HAP-1 (cell line): ENCODE measurements at regions not wholly inside any gene's neighbourhood (a gene's known extent, or its start where the extent isn't known, plus 50 kb on each side); places are given as distances from the start of the nearest gene placed in this dataset.
"Not testable (repeated sequence)": the region's sequence is repeated elsewhere in the genome, so short reads cannot be mapped to it uniquely, and the experiment has no call there.

Source experiments
- DNase-seq, 2 experiments: peaks; one replicate each; pipeline ENCODE4 v3.0.0-alpha.2; 2016 to 2020; ENCODE audit warnings: low spot score in 2 of 2
- H3K27me3 ChIP-seq: fragments of 250-450 bp; sonication (Bioruptor Pico); 2 replicates; pipeline ENCODE4 v1.5.1; 2020; ENCODE audit warnings: low read depth, mild to moderate bottlenecking, moderate library complexity
- H3K36me3 ChIP-seq: fragments of 250-450 bp; sonication (Bioruptor Pico); replicated peaks from 2 replicates; pipeline ENCODE4 v1.5.1; 2020; ENCODE audit warnings: mild to moderate bottlenecking
- H3K4me1 ChIP-seq: fragments of 250-450 bp; sonication (Bioruptor Pico); 2 replicates; pipeline ENCODE4 v1.5.1; 2020; ENCODE audit warnings: mild to moderate bottlenecking
- H3K4me3 ChIP-seq: fragments of 250-450 bp; sonication (Bioruptor Pico); 2 replicates; pipeline ENCODE4 v1.5.1; 2020; ENCODE audit warnings: mild to moderate bottlenecking, moderate library complexity
- H3K9me3 ChIP-seq: fragments of 250-450 bp; sonication (Bioruptor Pico); 2 replicates; pipeline ENCODE4 v1.5.1; 2020; ENCODE audit warnings: mild to moderate bottlenecking, moderate library complexity
- in situ Hi-C: fragments of 300-500 bp; cut with MboI; formaldehyde crosslinking; loops from 3 replicates; pipeline ENCODE4 v1.14.3; 2020; ENCODE audit warnings: low sequenced_read_pairs, inconsistent platforms, mixed read lengths

DNA sequence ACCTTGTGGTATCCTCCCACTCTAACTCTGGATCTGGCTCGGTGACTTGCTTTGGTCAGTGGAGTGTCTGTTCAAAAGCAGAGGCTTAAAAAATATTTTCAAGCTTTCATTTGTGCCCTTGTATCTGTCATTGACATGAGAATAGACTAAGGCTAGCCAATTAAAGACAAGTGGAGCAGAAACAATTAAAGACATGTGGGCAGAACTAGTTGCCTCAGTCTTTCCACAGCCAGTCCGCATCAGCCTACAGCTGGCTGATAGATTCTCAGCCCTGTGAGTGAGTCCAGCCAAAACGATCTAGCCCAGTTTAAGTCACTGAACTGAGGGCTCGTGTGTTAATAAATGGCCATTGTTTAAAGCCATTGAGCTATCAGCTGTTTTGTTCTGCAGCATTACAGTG, 185.2 kb upstream of the DGKB start:
- H3K27me3 ChIP-seq, result no peaks in the 10 kb centered on the region
- in situ Hi-C loops, result no loop called here
- H3K9me3 ChIP-seq, result no peaks in the 10 kb centered on the region
- H3K36me3 ChIP-seq, result no peaks in the 10 kb centered on the region
- no peak overlapping the region for H3K4me3 ChIP-seq
- H3K4me1 ChIP-seq, result no peaks in the 10 kb centered on the region
- DNase-seq, result no peak

DNA sequence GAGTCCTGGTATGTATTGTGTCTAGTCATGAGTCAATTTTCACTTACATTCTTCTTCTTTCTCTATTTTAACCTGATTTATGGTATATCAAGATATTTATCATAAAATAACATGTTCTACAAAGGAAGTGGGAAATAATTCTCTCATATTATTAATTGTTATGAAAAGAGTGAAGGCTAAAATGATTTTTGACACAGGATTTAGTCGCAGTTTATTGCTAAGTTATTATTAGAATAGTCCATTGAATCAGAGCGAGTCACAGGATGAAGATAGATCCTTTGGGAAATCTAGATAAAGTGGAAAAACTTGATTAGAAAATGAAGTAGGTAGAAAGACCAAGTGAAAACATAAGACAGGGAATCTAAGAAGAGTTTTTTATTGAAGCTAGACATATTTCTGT, 184.3 kb upstream of the DGKB start:
- Histone ChIP-seq H3K4me3 (no peak overlapping the region), H3K4me1 (no peaks in the 10 kb centered on the region), H3K9me3 (no peaks in the 10 kb centered on the region), H3K36me3 (no peaks in the 10 kb centered on the region), H3K27me3 (no peaks in the 10 kb centered on the region)
- in situ Hi-C loops, result no loop called here
- no peak for DNase-seq

GRCh38 chr7:15086131-15086611, 183.6 kb upstream of the DGKB start:
- no peaks in the 10 kb centered on the region for H3K4me1 ChIP-seq
- no peaks in the 10 kb centered on the region for H3K27me3 ChIP-seq
- H3K9me3 ChIP-seq, result no peaks in the 10 kb centered on the region
- DNase-seq, result no peak
- H3K36me3 ChIP-seq, result no peaks in the 10 kb centered on the region
- no peak overlapping the region for H3K4me3 ChIP-seq
- in situ Hi-C loops, result no loop called here

DNA sequence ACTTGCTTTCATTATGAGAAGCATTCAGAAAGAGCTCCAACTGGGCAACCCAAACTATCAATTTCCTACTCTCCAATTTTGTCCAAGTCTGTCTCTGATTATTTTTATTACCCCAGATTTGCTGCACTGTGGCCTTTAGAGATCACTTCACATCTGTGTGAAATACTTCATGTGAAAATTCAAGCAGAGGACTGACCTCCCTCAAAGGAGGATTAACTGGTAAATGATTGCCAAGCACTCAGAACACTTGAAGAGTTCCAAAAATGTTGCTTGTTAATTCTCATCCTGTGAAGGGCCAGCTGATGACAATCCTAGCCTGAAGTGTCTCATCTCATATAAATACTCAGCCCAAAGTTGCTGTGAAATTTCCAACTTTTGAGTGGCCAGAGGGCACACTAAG, 182.8 kb upstream of the DGKB start:
- no peak overlapping the region for H3K4me3 ChIP-seq
- H3K27me3 ChIP-seq, result no peaks in the 10 kb centered on the region
- no peaks in the 10 kb centered on the region for H3K9me3 ChIP-seq
- DNase-seq, result no peak
- in situ Hi-C loops, result no loop called here
- no peaks in the 10 kb centered on the region for H3K36me3 ChIP-seq
- no peaks in the 10 kb centered on the region for H3K4me1 ChIP-seq

- DNase-seq, result no peak
- in situ Hi-C loops, result no loop called here
- no peaks in the 10 kb centered on the region for H3K36me3 ChIP-seq
- no peak overlapping the region for H3K4me3 ChIP-seq
- no peaks in the 10 kb centered on the region for H3K27me3 ChIP-seq
- no peaks in the 10 kb centered on the region for H3K9me3 ChIP-seq
- no peaks in the 10 kb centered on the region for H3K4me1 ChIP-seq
These were observed 181.8 kb upstream of the DGKB start for GRCh38 chr7:15084368-15084767.

- no peaks in the 10 kb centered on the region for H3K4me1 ChIP-seq
- no peaks in the 10 kb centered on the region for H3K9me3 ChIP-seq
- H3K4me3 ChIP-seq, result no peak overlapping the region
- in situ Hi-C loops, result no loop called here
- DNase-seq, result no peak
- no peaks in the 10 kb centered on the region for H3K27me3 ChIP-seq
- no peaks in the 10 kb centered on the region for H3K36me3 ChIP-seq
These were observed 179.3 kb upstream of the DGKB start for GRCh38 chr7:15081891-15082290.

- no peak for DNase-seq
- Histone ChIP-seq H3K4me1 (no peaks in the 10 kb centered on the region), H3K36me3 (no peaks in the 10 kb centered on the region), H3K27me3 (no peaks in the 10 kb centered on the region), H3K9me3 (no peaks in the 10 kb centered on the region), H3K4me3 (no peak overlapping the region)
- in situ Hi-C loops, result no loop called here
These were observed 170.8 kb upstream of the DGKB start for GRCh38 chr7:15073301-15073700.

GRCh38 chr7:15068324-15068723, 165.8 kb upstream of the DGKB start:
- in situ Hi-C loops, result no loop called here
- no peak for DNase-seq
- Histone ChIP-seq H3K4me1 (no peaks in the 10 kb centered on the region), H3K4me3 (no peak overlapping the region), H3K9me3 (no peaks in the 10 kb centered on the region), H3K36me3 (no peaks in the 10 kb centered on the region), H3K27me3 (no peaks in the 10 kb centered on the region)

DNA sequence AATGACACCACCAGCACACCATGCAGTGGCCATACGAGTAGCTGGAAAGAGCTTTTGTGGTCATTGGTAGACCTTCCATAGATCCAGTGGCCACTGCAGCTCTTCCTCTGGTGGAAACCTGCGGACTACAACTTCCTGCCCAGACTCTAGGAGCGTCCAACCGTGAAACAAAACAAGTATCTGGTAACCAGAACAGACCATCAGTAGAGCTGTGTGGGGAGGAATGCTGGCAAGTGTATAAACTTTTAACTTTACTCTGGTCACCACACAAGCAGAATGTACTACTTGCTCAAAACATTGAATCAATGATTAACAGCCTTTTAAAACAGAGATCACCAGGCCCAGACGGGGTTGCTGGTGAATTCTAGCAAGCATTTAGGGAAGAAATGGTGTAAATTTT, 154.7 kb upstream of the DGKB start:
- no peak for DNase-seq
- Histone ChIP-seq H3K4me1 (no peaks in the 10 kb centered on the region), H3K4me3 (no peak overlapping the region), H3K9me3 (no peaks in the 10 kb centered on the region), H3K36me3 (no peaks in the 10 kb centered on the region), H3K27me3 (no peaks in the 10 kb centered on the region)
- in situ Hi-C loops, result no loop called here

GRCh38 chr7:15054304-15054703, 151.8 kb upstream of the DGKB start:
- H3K9me3 ChIP-seq, H3K27me3 ChIP-seq, H3K4me1 ChIP-seq, in situ Hi-C loops, H3K4me3 ChIP-seq, H3K36me3 ChIP-seq, DNase-seq: not testable (repeated sequence)

GRCh38 chr7:15049157-15049556, 146.6 kb upstream of the DGKB start:
- in situ Hi-C loops, result no loop called here
- DNase-seq, result no peak

DNA sequence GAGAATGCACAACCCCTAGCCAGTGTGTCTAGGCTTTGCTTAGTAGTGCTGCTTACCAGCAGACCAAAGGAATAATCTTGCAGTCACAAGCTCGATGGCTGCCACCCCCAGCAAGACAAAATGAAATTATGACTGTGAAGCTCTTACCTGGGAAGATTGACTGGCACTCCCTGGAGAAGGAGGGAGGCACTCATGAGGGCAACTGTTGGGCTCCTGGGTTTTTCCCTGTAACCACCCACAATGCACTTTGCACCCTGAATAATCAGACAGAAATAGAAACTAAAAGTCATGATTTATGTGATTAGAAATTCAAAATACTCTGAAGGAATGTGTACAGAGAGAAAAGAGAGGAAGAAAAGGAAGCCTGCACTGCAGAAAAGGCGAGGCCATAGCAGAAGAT, 144.3 kb upstream of the DGKB start:
- no peak for DNase-seq
- no peaks in the 10 kb centered on the region for H3K36me3 ChIP-seq
- H3K9me3 ChIP-seq, result no peaks in the 10 kb centered on the region
- H3K27me3 ChIP-seq, result no peaks in the 10 kb centered on the region
- no peak overlapping the region for H3K4me3 ChIP-seq
- in situ Hi-C loops, result no loop called here
- no peaks in the 10 kb centered on the region for H3K4me1 ChIP-seq

More at GRCh38 chr7:15049157-15049556, 146.6 kb upstream of the DGKB start:
- no peaks in the 10 kb centered on the region for H3K27me3 ChIP-seq
- H3K36me3 ChIP-seq, result no peaks in the 10 kb centered on the region
- no peak overlapping the region for H3K4me3 ChIP-seq
- H3K4me1 ChIP-seq, result no peaks in the 10 kb centered on the region
- H3K9me3 ChIP-seq, result no peaks in the 10 kb centered on the region

GRCh38 chr7:15043931-15044330, 141.4 kb upstream of the DGKB start:
- no peaks in the 10 kb centered on the region for H3K36me3 ChIP-seq
- no peaks in the 10 kb centered on the region for H3K4me1 ChIP-seq
- DNase-seq, result no peak
- H3K27me3 ChIP-seq, result no peaks in the 10 kb centered on the region
- in situ Hi-C loops, result no loop called here
- H3K4me3 ChIP-seq, result no peak overlapping the region
- no peaks in the 10 kb centered on the region for H3K9me3 ChIP-seq

- Histone ChIP-seq H3K36me3 (no peaks in the 10 kb centered on the region), H3K9me3 (no peaks in the 10 kb centered on the region), H3K4me1 (no peaks in the 10 kb centered on the region), H3K27me3 (no peaks in the 10 kb centered on the region), H3K4me3 (no peak overlapping the region)
- DNase-seq, result no peak
- in situ Hi-C loops, result no loop called here
These were observed 139.9 kb upstream of the DGKB start for GRCh38 chr7:15042285-15043065.

- no peaks in the 10 kb centered on the region for H3K36me3 ChIP-seq
- in situ Hi-C loops, result no loop called here
- DNase-seq, result no peak
- H3K9me3 ChIP-seq, result no peaks in the 10 kb centered on the region
- H3K4me3 ChIP-seq, result no peak overlapping the region
- H3K4me1 ChIP-seq, result no peaks in the 10 kb centered on the region
- H3K27me3 ChIP-seq, result no peaks in the 10 kb centered on the region
These were observed 138.7 kb upstream of the DGKB start for GRCh38 chr7:15041226-15041625.
